ENCODE measurements at regions not wholly inside any gene's neighbourhood (a gene's known extent, or its start where the extent isn't known, plus 50 kb on each side); places are given as distances from the start of the nearest gene placed in this dataset.

- no peak for DNase-seq
- no peaks in the 10 kb centered on the region for H3K27me3 ChIP-seq
- H3K36me3 ChIP-seq = no peaks in the 10 kb centered on the region
- H3K27ac ChIP-seq = no peak overlapping the region
- no peak for TF ChIP-seq CTCF (IDR thresholded peaks at IDR 0.05)
- no peak for TF ChIP-seq POLR2AphosphoS5 (IDR thresholded peaks at IDR 0.05)
- TF ChIP-seq EP300 (IDR thresholded peaks at IDR 0.05) = no peak
- no peak for TF ChIP-seq POLR2A (IDR thresholded peaks at IDR 0.05)
- WGBS, 5 donors = 96 to 97% (median 97%) methylated on average over 5 of the region's 5 CpGs
- H3K9me3 ChIP-seq = no peaks in the 10 kb centered on the region
- intact Hi-C loops (cut with DNase I; ENCODE audit: low total_unique reads) = no loop called here
- no peaks in the 10 kb centered on the region for H3K4me1 ChIP-seq
- no peak overlapping the region for H3K4me3 ChIP-seq
Observed at GRCh38 chr2:144014103-144014502, 505.8 kb downstream of the ZEB2 start.

GRCh38 chr2:144012304-144012703 lies 507.6 kb downstream of the ZEB2 start:
- no peaks in the 10 kb centered on the region for H3K4me1 ChIP-seq
- H3K27ac ChIP-seq = no peak overlapping the region
- intact Hi-C loops (cut with DNase I; ENCODE audit: low total_unique reads) = no loop called here
- H3K9me3 ChIP-seq = no peaks in the 10 kb centered on the region
- TF ChIP-seq POLR2A (IDR thresholded peaks at IDR 0.05) (no peak), EP300 (IDR thresholded peaks at IDR 0.05) (no peak), CTCF (IDR thresholded peaks at IDR 0.05) (no peak), POLR2AphosphoS5 (IDR thresholded peaks at IDR 0.05) (no peak)
- no peak for DNase-seq
- no peaks in the 10 kb centered on the region for H3K27me3 ChIP-seq
- WGBS, 5 donors = 91 to 95% (median 93%) methylated on average over 4 of the region's 4 CpGs
- H3K36me3 ChIP-seq = no peaks in the 10 kb centered on the region
- no peak overlapping the region for H3K4me3 ChIP-seq

GRCh38 chr2:144011553-144011952 lies 508.4 kb downstream of the ZEB2 start:
- WGBS, 5 donors = 28 to 69% (median 48%) methylated on average over 2 of the region's 2 CpGs
- no peaks in the 10 kb centered on the region for H3K4me1 ChIP-seq
- H3K27me3 ChIP-seq = no peaks in the 10 kb centered on the region
- no peak for DNase-seq
- H3K36me3 ChIP-seq = no peaks in the 10 kb centered on the region
- no peak overlapping the region for H3K27ac ChIP-seq
- H3K9me3 ChIP-seq = no peaks in the 10 kb centered on the region
- H3K4me3 ChIP-seq = no peak overlapping the region
- TF ChIP-seq POLR2A (IDR thresholded peaks at IDR 0.05) (no peak), EP300 (IDR thresholded peaks at IDR 0.05) (no peak), CTCF (IDR thresholded peaks at IDR 0.05) (no peak), POLR2AphosphoS5 (IDR thresholded peaks at IDR 0.05) (no peak)
- intact Hi-C loops (cut with DNase I; ENCODE audit: low total_unique reads) = no loop called here

GRCh38 chr2:144011098-144011497 lies 508.8 kb downstream of the ZEB2 start:
- no peaks in the 10 kb centered on the region for H3K27me3 ChIP-seq
- no peak overlapping the region for H3K27ac ChIP-seq
- H3K36me3 ChIP-seq = no peaks in the 10 kb centered on the region
- H3K4me1 ChIP-seq = no peaks in the 10 kb centered on the region
- DNase-seq = no peak
- H3K9me3 ChIP-seq = no peaks in the 10 kb centered on the region
- no peak overlapping the region for H3K4me3 ChIP-seq
- TF ChIP-seq CTCF (IDR thresholded peaks at IDR 0.05) = no peak
- no peak for TF ChIP-seq POLR2AphosphoS5 (IDR thresholded peaks at IDR 0.05)
- TF ChIP-seq POLR2A (IDR thresholded peaks at IDR 0.05) = no peak
- TF ChIP-seq EP300 (IDR thresholded peaks at IDR 0.05) = no peak
- intact Hi-C loops (cut with DNase I; ENCODE audit: low total_unique reads) = no loop called here
